Dedifferentiated amniotic fluid mesenchymal stem cell (primary cell): ENCODE measurements at regions not wholly inside any gene's neighbourhood (a gene's known extent, or its start where the extent isn't known, plus 50 kb on each side); places are given as distances from the start of the nearest gene placed in this dataset.

ENCODE experiments used
- DNase-seq: peaks from one replicate; pipeline ENCODE4 v3.0.0-alpha.2; 2016; ENCODE audit errors: extremely low spot score

GRCh38 chr7:115271332-115272235 is 349.7 kb downstream of the MDFIC start:
- peak; percentile 32 for DNase-seq

DNA sequence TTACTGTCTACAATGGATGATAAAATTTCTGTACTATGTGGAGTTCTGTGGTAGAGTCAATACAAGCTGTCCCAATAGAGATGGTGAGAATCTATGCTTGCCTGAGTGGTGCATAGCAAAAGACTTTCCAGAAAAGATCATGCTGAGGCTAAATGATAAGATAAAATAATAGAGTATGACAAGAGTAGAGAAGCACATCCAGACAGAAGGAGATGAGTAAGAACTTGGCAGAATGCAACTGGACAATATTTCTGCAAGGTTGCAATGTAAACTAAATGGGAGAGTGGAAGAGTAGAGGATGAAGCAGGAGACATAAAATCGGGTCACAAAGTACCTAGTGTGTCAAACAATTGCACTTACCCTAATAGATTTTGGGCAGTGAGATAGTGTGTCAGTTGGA is 347.6 kb downstream of the MDFIC start:
- DNase-seq = no peak

DNA sequence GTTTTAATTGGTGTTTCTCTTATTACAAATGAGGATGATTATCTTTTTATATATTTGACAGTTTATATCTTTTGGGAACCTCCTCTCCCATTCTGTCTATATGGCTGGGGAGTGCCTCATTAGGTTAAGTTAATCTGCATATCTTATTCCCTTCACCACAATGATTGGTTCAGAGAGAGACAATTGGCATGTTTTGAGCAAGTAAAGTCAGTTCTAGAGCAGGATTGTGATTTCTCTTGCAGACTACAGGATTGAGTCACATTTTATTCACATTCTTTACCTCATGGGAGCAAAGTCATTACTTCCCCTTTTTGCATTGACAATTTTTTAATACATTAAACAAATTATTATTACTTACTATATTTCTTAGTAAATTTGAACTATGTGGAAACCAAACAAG is 345.6 kb downstream of the MDFIC start:
- no peak for DNase-seq

- DNase-seq = peak; percentile 27
Observed at GRCh38 chr7:115260381-115260780, 338.5 kb downstream of the MDFIC start.

GRCh38 chr7:115252461-115252860 is 330.6 kb downstream of the MDFIC start:
- no peak for DNase-seq

DNA sequence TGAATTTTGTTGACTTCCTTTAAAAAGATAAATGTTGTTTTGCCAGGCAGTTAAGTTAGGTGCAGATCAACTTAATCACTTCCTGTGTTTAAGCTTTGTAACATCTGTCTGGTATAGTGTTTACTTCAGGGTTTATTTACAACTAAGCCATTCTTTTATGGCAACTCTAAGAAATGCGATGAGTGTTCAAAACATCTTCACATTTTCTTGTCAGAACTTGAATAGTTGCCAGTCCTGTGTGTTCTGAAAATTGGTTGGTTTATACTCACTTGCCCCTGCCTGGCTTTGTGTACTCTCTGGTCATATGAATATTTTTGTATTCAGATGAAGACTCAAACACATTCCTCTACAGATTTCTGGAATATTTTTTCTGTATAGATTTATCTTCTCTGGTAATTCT is 327.2 kb downstream of the MDFIC start:
- DNase-seq = no peak

GRCh38 chr7:115241151-115241550 is 319.3 kb downstream of the MDFIC start:
- DNase-seq = no peak

- no peak for DNase-seq
Observed at GRCh38 chr7:115240242-115240641, 318.3 kb downstream of the MDFIC start.

DNA sequence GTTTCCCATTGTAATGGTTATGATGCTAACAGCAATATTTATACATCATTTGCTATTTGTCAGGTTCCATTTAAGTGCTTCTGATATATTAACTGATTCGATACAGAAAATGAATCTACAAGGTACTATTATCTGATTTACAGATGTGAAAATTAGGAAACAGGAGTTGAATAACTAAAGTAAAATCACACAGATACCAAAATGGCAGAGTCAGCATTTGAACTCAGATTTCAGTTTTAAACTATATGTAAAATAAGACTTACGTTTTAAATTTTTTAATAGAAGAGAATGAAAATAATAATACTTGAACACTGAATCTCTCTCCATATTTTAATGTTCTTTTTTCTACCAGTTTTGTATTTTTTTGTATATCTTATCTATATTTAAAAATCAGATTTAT is 313.2 kb downstream of the MDFIC start:
- DNase-seq = no peak

GRCh38 chr7:115233809-115234208 is 311.9 kb downstream of the MDFIC start:
- no peak for DNase-seq

GRCh38 chr7:115232041-115232440 is 310.1 kb downstream of the MDFIC start:
- no peak for DNase-seq

- DNase-seq = peak; percentile 87
Observed at GRCh38 chr7:115230882-115231571, 309.1 kb downstream of the MDFIC start.

DNA sequence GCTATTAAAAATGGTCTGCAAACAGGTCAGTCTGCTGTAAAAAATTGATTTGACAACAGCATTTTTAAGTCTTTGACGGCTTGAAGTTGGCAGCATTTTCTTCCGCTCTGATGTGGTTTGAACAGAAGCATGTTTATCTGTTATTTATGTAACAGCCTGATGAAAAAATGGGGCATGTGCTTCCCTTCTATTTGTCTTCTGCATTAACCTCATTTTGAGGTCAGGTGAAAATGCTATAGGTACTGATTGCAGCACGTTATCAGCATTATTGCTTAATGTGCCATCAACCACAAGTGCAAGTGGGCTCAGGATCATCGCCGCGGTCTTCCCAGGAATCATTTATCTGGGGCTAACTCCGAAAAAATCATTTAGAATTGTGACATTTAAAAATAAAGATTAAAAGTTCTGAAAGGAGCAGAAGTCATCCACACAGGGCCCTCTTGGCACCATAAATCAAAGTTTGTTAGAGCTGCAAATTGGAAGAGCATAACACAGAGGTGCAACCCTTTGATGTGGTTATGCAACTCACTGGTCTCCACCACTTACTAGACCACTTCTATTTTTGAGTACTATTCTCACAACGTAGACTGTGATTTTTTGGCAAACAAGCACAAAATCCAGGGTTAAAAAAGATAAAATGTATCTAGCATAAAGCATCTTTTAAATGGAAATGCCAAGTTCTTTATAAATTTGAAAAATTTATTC is 307.7 kb downstream of the MDFIC start:
- DNase-seq = no peak

DNA sequence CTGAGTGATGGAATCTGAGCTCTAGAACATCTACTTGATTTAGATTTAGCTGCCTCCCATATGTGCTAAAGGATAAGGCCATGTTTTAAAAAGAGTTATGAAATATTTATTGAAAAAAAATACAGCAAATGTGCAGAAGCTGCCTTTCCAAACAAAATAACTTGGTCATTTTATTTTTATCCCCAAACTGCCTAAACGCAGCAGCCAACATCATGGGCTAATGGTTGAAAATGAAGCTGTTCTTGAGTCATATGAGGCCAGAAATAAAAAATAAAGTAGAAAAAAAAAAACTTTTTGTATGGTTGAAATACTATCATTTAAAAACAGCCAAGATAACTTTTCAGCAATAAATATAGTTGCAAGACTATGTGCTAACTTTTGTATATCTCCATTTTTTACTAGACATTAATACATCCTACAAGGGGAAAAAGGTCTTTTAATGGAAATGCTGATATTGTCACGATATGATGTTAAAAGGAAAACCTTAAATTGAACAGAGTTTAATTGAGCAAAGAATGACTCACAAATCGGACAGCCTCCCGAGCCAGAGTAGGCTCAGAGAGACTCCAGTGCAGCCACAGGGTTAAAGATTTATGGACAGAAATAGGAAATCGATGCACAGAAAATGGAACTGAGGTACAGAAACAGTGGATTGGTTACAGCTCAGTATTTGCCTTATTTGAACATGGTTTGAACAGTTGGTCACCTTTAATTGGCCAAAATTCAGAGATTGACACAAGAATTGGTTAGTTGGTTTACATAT is 305.8 kb downstream of the MDFIC start:
- DNase-seq = no peak

DNA sequence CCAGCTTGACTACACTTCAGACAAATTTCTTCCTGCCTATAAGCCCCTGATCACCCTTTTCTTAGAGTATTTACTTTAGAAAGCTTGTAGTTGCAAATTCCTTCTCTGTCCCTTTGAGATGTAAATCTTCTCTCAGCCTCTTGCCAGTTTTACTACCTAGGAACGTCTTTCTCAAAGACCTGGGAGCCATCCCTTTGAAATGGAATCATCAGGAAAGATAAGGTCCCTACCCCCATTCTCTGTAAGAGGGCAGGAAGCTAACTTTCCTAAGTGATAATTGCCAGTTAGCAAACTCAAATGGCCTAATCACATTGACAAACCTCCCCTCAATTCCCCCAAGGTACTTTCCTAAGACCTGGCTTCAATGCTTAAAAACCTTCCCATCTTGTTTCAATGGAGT is 304.5 kb downstream of the MDFIC start:
- DNase-seq = no peak

DNA sequence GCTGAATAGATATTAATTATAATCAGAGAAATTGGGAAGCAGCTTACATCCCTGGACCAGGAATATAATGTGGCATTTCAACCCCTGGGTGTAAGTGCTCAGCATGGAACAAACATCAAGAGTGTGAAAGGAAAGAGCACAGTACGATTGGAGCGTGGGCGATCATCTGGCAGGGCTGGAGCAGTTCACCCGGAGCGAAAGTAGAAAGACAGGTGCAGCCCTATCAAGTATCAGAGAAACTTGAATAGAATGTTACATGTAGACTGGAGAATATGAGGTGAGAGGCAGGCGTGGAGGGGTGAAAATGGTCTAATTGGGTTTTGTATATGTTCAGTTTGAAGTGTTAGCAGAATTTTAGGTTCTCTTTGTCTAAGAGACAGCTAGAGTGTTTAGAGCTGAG is 303.0 kb downstream of the MDFIC start:
- no peak for DNase-seq

DNA sequence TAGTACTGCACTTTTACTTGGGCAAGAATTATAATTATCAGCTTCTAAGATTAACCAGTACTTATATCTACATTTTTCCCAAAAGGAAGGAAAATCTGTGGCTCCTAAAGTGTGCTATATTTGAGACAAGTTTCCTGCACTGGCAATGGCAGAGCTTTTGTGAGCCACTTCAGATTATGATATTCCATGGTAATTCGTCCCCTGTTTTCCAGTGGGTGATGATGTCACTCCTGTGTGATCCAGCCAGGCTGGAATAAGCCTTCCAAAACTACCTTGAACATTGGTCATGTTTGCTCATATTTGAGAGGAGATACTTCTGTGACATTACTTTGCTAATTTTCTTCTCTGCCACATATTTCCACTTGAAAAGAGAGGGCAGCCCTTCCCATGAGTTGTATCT is 302.1 kb downstream of the MDFIC start:
- DNase-seq = no peak

DNA sequence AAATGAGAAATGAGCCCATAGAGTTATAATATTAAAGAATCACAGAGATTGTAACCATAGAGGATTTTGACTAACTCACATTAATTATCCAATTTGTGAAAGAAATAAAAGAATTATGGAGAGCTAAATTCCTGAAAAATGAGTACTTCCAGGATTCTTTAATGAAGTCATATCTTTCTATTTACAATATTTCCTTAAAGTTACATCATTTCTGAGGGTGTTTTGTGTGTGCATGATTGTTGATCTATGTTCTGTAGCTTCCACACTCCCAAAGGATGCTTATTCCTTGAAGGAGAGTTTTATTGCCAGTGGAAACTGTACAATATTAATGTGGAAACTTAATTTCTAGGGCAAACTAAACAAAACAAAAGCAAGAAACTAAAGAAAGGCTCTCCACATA is 299.6 kb downstream of the MDFIC start:
- peak; percentile 77 for DNase-seq

DNA sequence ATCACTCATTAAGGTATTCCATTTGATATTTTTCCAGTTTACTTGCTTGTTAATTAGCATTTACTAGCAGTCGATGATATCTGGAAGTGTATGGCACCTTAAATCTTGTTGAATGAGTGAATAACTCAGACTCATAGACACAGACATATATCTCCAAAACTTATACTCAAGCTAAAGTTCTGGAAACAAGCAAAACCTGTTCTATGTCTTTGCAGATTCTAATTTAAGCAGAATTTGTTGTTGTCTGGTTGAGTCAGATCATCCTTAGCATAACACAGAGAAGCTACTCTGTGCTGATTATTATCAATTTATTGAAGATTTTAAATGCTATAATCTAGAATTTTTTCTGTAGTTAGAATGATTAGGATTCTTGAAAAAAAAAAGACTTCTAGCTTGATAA is 296.2 kb downstream of the MDFIC start:
- DNase-seq = no peak

DNA sequence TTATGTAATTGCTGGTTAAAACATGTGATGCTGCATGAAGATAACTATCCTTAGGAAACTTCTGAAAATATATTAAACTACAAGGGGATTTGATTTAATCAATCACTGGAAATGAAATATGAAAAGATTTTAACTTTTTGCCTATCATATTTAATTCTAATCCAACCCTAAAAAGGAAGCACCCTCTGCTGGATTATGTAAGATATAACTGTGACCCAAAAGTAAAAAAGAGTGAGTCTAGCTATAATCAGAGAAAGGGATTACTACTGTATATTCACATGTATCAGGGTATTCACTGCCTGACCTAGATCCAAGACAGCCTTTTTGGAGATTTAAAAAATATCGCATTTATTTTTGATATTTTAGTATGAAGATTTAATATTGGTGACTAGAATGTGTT is 295.5 kb downstream of the MDFIC start:
- no peak for DNase-seq

- no peak for DNase-seq
Observed at GRCh38 chr7:115216652-115217051, 294.8 kb downstream of the MDFIC start.

DNA sequence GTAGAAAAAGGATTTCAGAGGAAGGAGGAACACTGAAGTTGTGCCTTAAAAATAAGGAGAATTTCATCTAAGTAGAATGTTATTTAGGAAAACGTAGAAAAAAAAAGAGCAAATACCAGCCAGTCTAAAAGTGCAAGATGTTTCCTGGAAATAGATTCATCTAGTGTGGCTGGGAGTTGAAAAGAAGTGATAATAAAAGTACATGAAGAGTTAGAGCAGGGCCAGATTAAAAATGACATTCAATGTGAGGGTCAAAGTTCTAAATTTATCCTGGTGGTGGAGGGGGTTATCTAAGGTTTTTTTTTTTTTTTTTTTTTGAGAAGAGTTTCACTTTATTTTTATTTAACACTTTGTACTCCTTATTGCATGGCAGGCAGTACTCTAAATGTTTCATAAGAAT is 289.3 kb downstream of the MDFIC start:
- DNase-seq = no peak
